ENCODE measurements at regions not wholly inside any gene's neighbourhood (a gene's known extent, or its start where the extent isn't known, plus 50 kb on each side); places are given as distances from the start of the nearest gene placed in this dataset.

- no peaks in the 10 kb centered on the region for H3K27me3 ChIP-seq (ENCODE audit: low read length)
- POLR2A ChIA-PET (ENCODE audit: unreplicated experiment), result no interaction called here
- H3K9me3 ChIP-seq (ENCODE audit: low read length), result no peaks in the 10 kb centered on the region
- H3K9me2 ChIP-seq (replicated peaks; ENCODE audit: low read length), result no peaks in the 10 kb centered on the region
- BruUV-seq (replicated peaks), result no TSS peak
- H2AFZ ChIP-seq (ENCODE audit: low read length), result no peak overlapping the region
- DNase-seq, result no peak
- CTCF ChIA-PET, result no interaction called here
- no peaks in the 10 kb centered on the region for H3K36me3 ChIP-seq (ENCODE audit: low read depth, low read length)
- TF ChIP-seq EZH2phosphoT487 (IDR thresholded peaks at IDR 0.05; ENCODE audit: borderline replicate concordance, low read length), result no peak
- H4K20me1 ChIP-seq (ENCODE audit: low read length), result no peaks in the 10 kb centered on the region
- no peak overlapping the region for H3K27ac ChIP-seq (ENCODE audit: low read length)
- H3K9ac ChIP-seq (ENCODE audit: low read length), result no peak overlapping the region
- H3K4me3 ChIP-seq (ENCODE audit: low read length), result no peak overlapping the region
- H3K4me1 ChIP-seq (ENCODE audit: insufficient read depth, low read length), result no peaks in the 10 kb centered on the region
- intact Hi-C loops (cut with micrococcal nuclease), result no loop called here
- no peaks in the 10 kb centered on the region for H3K79me2 ChIP-seq (ENCODE audit: low read length)
- no peaks in the 10 kb centered on the region for H3F3A ChIP-seq (ENCODE audit: low read length, unreplicated experiment)
- ATAC-seq, result no peak
- H3K4me2 ChIP-seq (ENCODE audit: low read length), result no peak overlapping the region
Observed at GRCh38 chr4:46524751-46525150, 134.8 kb upstream of the GABRA2 start.

GRCh38 chr4:46520361-46520760 is 130.4 kb upstream of the GABRA2 start:
- no peak for ATAC-seq
- Histone ChIP-seq H3K36me3 (ENCODE audit: low read depth, low read length) (no peaks in the 10 kb centered on the region), H3F3A (ENCODE audit: low read length, unreplicated experiment) (no peaks in the 10 kb centered on the region), H3K9me2 (replicated peaks; ENCODE audit: low read length) (no peaks in the 10 kb centered on the region), H3K27ac (ENCODE audit: low read length) (no peak overlapping the region), H3K4me2 (ENCODE audit: low read length) (no peak overlapping the region), H4K20me1 (ENCODE audit: low read length) (no peaks in the 10 kb centered on the region), H3K9ac (ENCODE audit: low read length) (no peak overlapping the region), H2AFZ (ENCODE audit: low read length) (no peak overlapping the region), H3K4me3 (ENCODE audit: low read length) (no peak overlapping the region), H3K27me3 (ENCODE audit: low read length) (no peaks in the 10 kb centered on the region), H3K4me1 (ENCODE audit: insufficient read depth, low read length) (no peaks in the 10 kb centered on the region), H3K9me3 (ENCODE audit: low read length) (no peaks in the 10 kb centered on the region), H3K79me2 (ENCODE audit: low read length) (no peaks in the 10 kb centered on the region)
- DNase-seq, result no peak
- TF ChIP-seq EZH2phosphoT487 (IDR thresholded peaks at IDR 0.05; ENCODE audit: borderline replicate concordance, low read length) (no peak), EZH2 (IDR thresholded peaks at IDR 0.05; ENCODE audit: low read length, unreplicated experiment) (no peak), CTCF (conservative IDR thresholded peaks at IDR 0.05; ENCODE audit: low read depth, low read length) (no peak)
- POLR2A ChIA-PET (ENCODE audit: unreplicated experiment), result no interaction called here
- intact Hi-C loops (cut with micrococcal nuclease), result no loop called here
- no TSS peak for BruUV-seq (replicated peaks)
- CTCF ChIA-PET, result no interaction called here

GRCh38 chr4:46515940-46516339 is 126.0 kb upstream of the GABRA2 start:
- Histone ChIP-seq H3K4me2 (ENCODE audit: low read length) (no peak overlapping the region), H3K4me3 (ENCODE audit: low read length) (no peak overlapping the region), H2AFZ (ENCODE audit: low read length) (no peak overlapping the region), H3K9ac (ENCODE audit: low read length) (no peak overlapping the region), H4K20me1 (ENCODE audit: low read length) (no peaks in the 10 kb centered on the region), H3K79me2 (ENCODE audit: low read length) (no peaks in the 10 kb centered on the region), H3K9me2 (replicated peaks; ENCODE audit: low read length) (no peaks in the 10 kb centered on the region), H3K4me1 (ENCODE audit: insufficient read depth, low read length) (no peaks in the 10 kb centered on the region), H3K27ac (ENCODE audit: low read length) (no peak overlapping the region), H3K36me3 (ENCODE audit: low read depth, low read length) (no peaks in the 10 kb centered on the region), H3K9me3 (ENCODE audit: low read length) (no peaks in the 10 kb centered on the region), H3K27me3 (ENCODE audit: low read length) (no peaks in the 10 kb centered on the region), H3F3A (ENCODE audit: low read length, unreplicated experiment) (no peaks in the 10 kb centered on the region)
- no TSS peak for BruUV-seq (replicated peaks)
- ATAC-seq (no peak), DNase-seq (no peak)
- TF ChIP-seq EZH2phosphoT487 (IDR thresholded peaks at IDR 0.05; ENCODE audit: borderline replicate concordance, low read length) (no peak), EZH2 (IDR thresholded peaks at IDR 0.05; ENCODE audit: low read length, unreplicated experiment) (no peak), CTCF (conservative IDR thresholded peaks at IDR 0.05; ENCODE audit: low read depth, low read length) (no peak)
- intact Hi-C loops (cut with micrococcal nuclease), result no loop called here
- ChIA-PET CTCF (no interaction called here), POLR2A (ENCODE audit: unreplicated experiment) (no interaction called here)
